ENCODE measurements at regions not wholly inside any gene's neighbourhood (a gene's known extent, or its start where the extent isn't known, plus 50 kb on each side); places are given as distances from the start of the nearest gene placed in this dataset.
"Not testable (repeated sequence)": the region's sequence is repeated elsewhere in the genome, so short reads cannot be mapped to it uniquely, and the experiment has no call there.

DNA sequence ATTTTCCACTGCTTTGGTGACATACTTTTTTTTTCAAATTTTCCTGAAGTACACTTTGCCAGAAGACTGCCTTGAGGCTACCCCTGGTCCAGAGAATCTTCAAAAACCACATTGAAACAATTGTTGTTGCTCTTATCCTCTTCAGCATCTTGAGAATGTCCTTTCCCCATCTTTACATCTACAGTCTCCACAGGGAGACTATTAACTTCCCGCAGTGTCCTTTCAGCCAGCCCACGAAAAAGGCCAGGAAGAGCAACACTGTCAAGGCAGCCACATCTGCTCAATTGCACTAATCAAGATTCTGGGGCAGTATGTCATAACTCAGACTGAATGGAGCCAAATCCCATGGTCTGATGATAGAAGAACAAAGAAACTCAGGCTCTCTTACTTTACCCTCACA lies 148.3 kb downstream of the ENC1 start:
- Mint-ChIP-seq H3K9me3 (no peaks in the 10 kb centered on the region), H3K27ac (peak overlapping the region; percentile 31), H3K4me1 (no peaks in the 10 kb centered on the region), H3K27me3 (peaks cover 3% of the 10 kb centered on the region), H3K4me3 (no peak overlapping the region), H3K36me3 (no peaks in the 10 kb centered on the region)

DNA sequence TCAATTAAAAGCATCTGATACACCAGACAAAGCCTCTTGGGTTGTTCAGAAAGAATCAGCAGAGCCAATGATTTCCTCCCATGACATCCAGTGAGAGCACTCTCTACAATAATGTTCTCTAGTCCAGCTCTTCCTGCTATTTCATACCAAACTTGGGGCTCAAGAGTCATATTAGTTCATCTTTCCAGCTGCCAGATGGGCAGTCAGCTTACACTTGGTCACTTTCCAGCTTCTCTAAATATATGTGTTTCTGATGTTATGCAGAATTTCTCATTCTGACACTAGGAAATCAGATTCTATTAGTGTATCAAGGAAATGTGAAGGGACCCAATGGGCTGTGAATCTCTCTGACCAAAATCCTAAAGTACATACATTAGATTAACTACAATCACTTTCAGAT lies 148.9 kb downstream of the ENC1 start:
- no peak overlapping the region for H3K4me3 Mint-ChIP-seq
- no peaks in the 10 kb centered on the region for H3K4me1 Mint-ChIP-seq
- no peaks in the 10 kb centered on the region for H3K36me3 Mint-ChIP-seq
- peaks cover 3% of the 10 kb centered on the region for H3K27me3 Mint-ChIP-seq
- no peaks in the 10 kb centered on the region for H3K9me3 Mint-ChIP-seq
- H3K27ac Mint-ChIP-seq, result no peak overlapping the region

DNA sequence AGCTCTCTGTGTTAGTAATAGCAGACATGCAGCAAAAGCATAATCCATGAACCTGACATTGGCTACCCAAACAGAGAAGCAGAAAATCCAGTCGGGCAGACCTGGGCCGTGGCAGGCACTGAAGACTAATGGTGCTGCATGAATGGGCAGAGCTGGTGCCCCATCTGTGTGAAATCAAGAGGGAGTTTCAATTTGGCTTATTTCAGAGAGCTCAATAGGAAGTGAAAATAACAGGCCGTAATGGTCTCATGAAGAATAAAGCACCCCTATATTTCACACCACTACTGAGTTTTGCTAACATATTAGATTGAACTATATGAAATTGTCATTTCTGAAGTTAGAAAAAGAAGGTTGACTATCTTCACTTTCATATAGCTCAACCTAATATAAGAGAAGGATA lies 149.7 kb downstream of the ENC1 start:
- H3K9me3 Mint-ChIP-seq, result no peaks in the 10 kb centered on the region
- no peak overlapping the region for H3K27ac Mint-ChIP-seq
- no peak overlapping the region for H3K4me3 Mint-ChIP-seq
- H3K4me1 Mint-ChIP-seq, result no peaks in the 10 kb centered on the region
- no peaks in the 10 kb centered on the region for H3K36me3 Mint-ChIP-seq
- peaks cover 3% of the 10 kb centered on the region for H3K27me3 Mint-ChIP-seq

DNA sequence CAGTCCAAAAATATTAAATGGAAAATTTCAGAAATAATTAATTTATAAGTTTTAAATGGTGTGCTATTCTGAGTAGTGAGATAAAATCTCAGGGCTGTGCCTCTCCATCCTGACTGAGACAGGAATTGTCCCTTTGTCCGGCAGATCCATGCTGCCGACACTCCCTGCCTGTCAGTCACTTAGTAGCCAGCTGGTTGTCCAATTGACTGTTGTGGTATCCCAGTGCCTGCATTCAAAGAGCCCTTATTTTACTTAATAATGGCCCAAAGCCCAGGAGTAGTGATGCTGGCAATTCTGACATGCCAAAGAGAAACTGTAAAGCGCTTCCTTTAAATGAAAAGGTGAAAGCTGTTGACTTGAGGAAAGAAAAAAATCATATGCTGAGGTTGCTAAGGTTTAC lies 157.5 kb downstream of the ENC1 start:
- no peaks in the 10 kb centered on the region for H3K4me1 Mint-ChIP-seq
- no peak overlapping the region for H3K27ac Mint-ChIP-seq
- no peaks in the 10 kb centered on the region for H3K27me3 Mint-ChIP-seq
- no peaks in the 10 kb centered on the region for H3K9me3 Mint-ChIP-seq
- H3K4me3 Mint-ChIP-seq, result no peak overlapping the region
- H3K36me3 Mint-ChIP-seq, result no peaks in the 10 kb centered on the region

DNA sequence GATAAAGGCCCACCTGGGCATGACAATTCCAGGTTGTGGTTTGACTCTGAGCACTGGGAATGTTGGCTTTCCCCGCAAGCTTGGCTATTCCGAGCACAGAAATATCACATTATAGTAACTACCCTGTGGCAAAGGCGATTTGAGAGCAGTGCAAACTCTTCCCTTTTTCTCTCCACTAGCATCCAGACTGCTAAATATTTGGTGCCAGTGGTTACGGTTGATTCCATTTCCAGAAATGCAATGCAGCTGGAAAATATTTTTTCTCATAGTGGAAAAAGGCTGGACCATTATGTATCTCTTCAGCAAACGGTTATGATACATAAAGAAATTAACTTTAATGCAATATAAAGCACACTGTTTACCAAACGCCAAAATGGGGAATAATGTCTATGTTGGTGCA lies 158.0 kb downstream of the ENC1 start:
- H3K4me1 Mint-ChIP-seq, result no peaks in the 10 kb centered on the region
- no peaks in the 10 kb centered on the region for H3K9me3 Mint-ChIP-seq
- no peaks in the 10 kb centered on the region for H3K36me3 Mint-ChIP-seq
- no peak overlapping the region for H3K27ac Mint-ChIP-seq
- H3K4me3 Mint-ChIP-seq, result no peak overlapping the region
- H3K27me3 Mint-ChIP-seq, result no peaks in the 10 kb centered on the region

DNA sequence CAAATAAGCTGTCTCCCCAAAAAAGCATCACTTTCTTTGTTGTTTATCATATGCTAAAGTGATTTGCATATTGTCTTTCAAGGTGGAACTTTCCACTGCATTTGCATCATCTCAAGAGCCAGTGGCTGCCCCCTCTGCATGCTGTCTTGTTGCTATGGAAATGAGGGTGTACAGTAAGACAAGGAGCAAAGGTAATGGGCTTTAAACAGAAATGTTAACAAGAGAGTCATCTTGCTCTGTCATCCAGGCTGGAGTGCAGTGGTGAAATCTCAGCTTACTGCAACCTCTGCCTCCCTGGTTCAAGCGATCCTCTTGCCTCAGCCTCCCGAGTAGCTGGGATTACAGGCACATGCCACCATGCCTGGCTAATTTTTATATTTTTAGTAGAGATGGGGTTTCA lies 159.2 kb downstream of the ENC1 start:
- not testable (repeated sequence) for H3K9me3 Mint-ChIP-seq, H3K4me3 Mint-ChIP-seq, H3K27me3 Mint-ChIP-seq, H3K4me1 Mint-ChIP-seq, H3K27ac Mint-ChIP-seq, H3K36me3 Mint-ChIP-seq

DNA sequence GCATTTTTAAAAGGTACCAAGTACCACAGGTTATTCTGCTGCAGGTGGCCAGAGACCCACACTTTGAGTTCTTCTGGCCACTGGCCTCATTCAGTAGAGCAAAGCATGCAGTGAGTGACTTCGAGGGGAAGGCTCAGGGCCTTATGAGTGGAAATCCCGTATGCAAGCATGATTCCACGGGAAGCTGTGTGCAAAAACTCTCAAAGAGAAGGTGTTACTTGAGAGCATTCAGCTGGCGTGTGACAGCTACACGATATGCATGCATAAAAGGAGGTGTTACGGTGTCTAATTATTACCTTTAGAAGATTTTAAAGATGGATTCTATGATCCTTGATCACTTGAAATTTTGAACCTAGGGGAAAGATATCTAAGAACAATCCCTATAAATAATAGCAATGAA lies 160.3 kb downstream of the ENC1 start:
- H3K4me1 Mint-ChIP-seq, result no peaks in the 10 kb centered on the region
- H3K9me3 Mint-ChIP-seq, result no peaks in the 10 kb centered on the region
- no peaks in the 10 kb centered on the region for H3K36me3 Mint-ChIP-seq
- H3K27me3 Mint-ChIP-seq, result no peaks in the 10 kb centered on the region
- no peak overlapping the region for H3K27ac Mint-ChIP-seq
- no peak overlapping the region for H3K4me3 Mint-ChIP-seq

DNA sequence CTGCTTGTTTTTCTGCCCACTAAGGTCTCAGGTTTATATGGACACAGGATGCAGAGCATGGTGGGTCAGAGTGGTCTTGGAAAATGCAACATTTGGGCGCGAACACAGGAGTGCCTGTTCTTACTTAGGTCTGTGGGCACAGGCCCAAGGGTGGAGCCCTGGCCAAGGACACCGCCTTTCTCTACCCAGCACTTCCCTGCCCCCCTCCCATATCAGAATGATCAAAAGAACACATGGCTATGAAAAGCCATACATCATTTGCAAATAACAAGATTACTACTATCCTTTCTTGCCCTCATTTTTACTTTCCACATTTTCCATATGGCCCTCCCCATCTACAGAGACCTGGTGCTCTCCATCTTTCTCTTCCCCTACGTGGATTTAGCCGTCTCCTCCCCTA lies 162.2 kb downstream of the ENC1 start:
- H3K4me1 Mint-ChIP-seq, result no peaks in the 10 kb centered on the region
- H3K4me3 Mint-ChIP-seq, result no peak overlapping the region
- H3K27me3 Mint-ChIP-seq, result no peaks in the 10 kb centered on the region
- no peaks in the 10 kb centered on the region for H3K36me3 Mint-ChIP-seq
- H3K9me3 Mint-ChIP-seq, result no peaks in the 10 kb centered on the region
- no peak overlapping the region for H3K27ac Mint-ChIP-seq

DNA sequence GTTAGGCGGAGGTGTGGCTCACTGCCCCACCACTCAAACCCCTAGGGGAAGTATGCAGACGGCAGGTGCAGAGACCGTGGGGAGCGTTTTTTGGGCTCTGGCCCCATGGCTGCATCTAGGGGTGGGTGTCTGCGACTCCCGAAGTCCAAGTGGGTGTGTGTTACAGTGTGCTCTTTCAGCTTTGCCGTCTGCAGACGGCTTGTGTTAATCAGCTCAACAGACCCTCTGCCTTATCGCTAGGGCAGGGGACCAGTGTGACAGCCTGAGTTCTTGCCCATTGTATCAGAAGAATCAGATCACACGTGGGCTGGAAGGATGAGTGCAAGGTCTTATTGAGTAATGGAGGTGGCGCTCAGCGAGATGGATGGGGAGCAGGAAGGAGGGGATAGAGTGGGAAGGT lies 162.8 kb downstream of the ENC1 start:
- Mint-ChIP-seq H3K4me1 (no peaks in the 10 kb centered on the region), H3K27ac (no peak overlapping the region), H3K9me3 (no peaks in the 10 kb centered on the region), H3K36me3 (no peaks in the 10 kb centered on the region), H3K27me3 (no peaks in the 10 kb centered on the region), H3K4me3 (no peak overlapping the region)

DNA sequence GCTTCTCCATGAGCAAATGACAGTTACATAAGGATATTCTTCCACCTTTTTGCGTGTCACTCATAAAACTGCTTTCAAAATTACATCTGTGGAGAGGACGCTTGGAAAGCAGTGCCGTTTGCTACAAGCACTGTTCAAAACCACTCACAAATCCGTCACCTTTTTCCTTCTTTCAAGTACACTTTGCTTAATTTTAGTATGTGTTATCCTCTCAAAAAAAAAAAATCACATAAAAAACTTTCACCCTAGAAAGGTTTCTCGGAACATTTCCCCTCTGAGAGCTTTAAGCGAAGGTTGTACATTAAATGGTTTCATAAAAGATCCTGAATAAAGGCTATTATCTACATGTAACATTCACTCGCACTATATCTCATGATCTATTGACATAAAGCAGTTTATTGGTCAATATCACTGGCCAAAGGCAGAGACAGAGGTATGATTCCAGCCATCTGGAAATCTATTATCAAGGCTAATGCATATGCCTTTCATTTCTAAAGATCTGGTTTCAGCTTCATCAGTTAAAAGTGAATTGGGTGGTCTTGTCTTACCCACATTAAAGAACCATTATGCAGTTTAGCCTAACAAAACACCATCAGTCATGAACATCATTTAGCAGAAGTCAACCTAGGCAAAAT lies 163.6 kb downstream of the ENC1 start:
- H3K4me1 Mint-ChIP-seq, result no peaks in the 10 kb centered on the region
- no peak overlapping the region for H3K27ac Mint-ChIP-seq
- no peak overlapping the region for H3K4me3 Mint-ChIP-seq
- no peaks in the 10 kb centered on the region for H3K36me3 Mint-ChIP-seq
- H3K9me3 Mint-ChIP-seq, result no peaks in the 10 kb centered on the region
- no peaks in the 10 kb centered on the region for H3K27me3 Mint-ChIP-seq

DNA sequence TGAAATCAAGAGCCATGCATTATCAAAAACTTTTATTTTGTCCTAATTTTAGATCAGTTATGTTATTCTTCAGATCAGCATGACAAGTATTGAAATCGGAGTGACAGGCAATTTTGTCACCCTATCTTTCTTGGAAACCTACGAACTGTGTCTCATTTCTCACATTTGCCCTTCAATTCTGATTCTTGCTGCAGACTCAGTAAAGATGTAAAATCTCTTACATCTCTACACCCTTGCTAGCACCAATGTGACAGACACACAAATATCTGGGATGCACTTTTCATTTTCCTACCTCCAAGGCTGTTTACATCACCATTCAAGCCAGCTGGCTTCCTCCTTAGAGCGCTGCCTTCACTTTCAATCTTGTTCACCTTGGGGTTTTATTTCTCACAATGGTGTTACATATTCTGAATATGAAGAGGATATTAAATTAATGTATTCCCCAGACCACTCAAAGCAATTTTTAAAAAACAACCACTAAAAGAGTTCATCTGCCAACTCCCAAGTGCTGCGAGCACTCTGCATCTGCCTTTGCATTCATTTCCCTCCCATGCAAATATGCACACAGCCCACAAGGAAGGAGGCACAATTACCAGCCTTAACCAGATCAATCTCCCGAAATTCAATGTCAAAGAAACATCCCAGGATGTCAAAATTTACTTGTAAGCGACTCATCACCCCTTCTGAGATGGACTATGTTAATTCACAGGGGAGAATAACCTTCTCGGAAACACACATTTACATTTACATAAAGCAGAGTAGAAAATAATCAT lies 164.3 kb downstream of the ENC1 start:
- H3K27ac Mint-ChIP-seq, result no peak overlapping the region
- H3K9me3 Mint-ChIP-seq, result no peaks in the 10 kb centered on the region
- H3K4me1 Mint-ChIP-seq, result no peaks in the 10 kb centered on the region
- H3K27me3 Mint-ChIP-seq, result no peaks in the 10 kb centered on the region
- H3K4me3 Mint-ChIP-seq, result no peak overlapping the region
- H3K36me3 Mint-ChIP-seq, result no peaks in the 10 kb centered on the region

DNA sequence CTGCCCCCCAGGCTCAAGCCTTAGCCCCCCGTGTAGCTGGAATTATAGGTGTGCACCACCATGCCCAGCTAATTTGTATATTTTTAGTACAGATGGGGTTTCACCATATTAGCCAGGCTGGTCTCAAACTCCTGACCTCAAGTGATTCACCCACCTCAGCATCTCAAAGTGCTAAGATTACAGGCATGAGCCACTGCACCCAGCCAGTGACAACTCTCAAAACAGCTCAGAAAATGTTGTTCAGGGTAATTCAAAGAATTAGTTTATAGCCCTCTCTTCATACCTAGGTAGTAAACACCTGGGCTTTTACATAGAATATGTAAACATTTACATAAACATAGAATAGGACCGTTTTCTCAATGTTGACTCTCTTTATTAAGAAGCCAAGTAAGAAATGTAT lies 168.7 kb downstream of the ENC1 start:
- H3K4me3 Mint-ChIP-seq, result no peak overlapping the region

DNA sequence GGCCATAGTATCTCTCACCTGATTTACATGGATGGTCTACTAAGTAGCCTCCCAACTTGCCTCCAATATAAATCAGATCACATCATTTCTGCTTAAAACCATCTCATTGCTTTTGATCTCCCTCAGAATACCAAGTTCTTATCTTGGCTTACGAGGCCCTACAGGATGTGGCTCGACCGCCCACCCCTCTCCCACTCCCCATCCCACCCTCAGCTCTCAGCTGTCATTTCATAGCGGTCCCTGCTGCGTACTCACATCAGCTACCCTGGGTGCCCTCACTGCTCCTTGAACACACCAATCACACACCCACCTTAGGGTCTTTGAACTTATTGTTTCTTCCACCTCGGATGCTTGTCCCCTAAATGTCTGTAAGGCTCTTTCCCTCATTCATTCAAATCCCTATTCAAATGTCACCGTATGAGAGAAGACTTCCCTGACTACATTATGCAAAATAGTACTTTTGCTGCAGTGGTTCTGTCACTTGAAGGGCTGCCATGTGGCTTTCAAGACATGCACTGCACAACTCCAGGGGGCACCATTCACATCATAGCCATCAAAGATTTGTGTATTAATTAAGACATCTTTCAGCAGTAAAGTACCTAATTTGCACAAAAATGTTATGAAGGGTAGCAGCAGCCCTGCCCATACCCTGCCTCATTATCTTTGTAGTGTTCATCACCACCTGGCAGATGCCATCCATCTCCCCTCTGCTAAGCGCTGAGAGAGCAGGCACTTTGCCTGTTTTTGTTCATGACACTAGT lies 171.1 kb downstream of the ENC1 start:
- Mint-ChIP-seq H3K9me3 (no peaks in the 10 kb centered on the region), H3K4me3 (no peak overlapping the region), H3K27ac (no peak overlapping the region), H3K27me3 (peaks cover 4% of the 10 kb centered on the region), H3K36me3 (no peaks in the 10 kb centered on the region), H3K4me1 (no peaks in the 10 kb centered on the region)

More for the DNA sequence above, 168.7 kb downstream of the ENC1 start:
- Mint-ChIP-seq H3K4me1 (no peaks in the 10 kb centered on the region), H3K27ac (no peak overlapping the region), H3K27me3 (peaks cover 4% of the 10 kb centered on the region), H3K36me3 (no peaks in the 10 kb centered on the region), H3K9me3 (no peaks in the 10 kb centered on the region)

DNA sequence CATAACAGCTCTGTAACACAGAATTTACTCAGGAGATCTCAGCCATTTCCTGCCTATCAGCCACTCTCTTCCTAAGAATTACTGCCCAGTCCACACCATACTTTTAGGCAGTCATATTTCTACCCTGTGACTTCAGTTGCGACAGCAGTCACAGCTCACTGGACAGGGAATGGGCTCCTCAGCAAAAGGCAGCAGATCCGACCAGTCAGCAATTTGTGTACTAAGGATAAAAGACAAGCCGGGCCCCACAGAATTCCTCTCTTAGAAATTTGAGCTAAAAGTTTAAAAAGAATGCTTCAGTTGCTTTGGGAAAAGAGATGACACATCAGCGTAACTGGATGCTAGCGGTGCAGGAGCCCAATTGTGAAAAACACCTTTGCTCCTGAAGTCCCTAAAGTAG lies 172.1 kb downstream of the ENC1 start:
- Mint-ChIP-seq H3K4me1 (no peaks in the 10 kb centered on the region), H3K27me3 (peaks cover 4% of the 10 kb centered on the region), H3K36me3 (no peaks in the 10 kb centered on the region), H3K4me3 (no peak overlapping the region), H3K27ac (no peak overlapping the region), H3K9me3 (no peaks in the 10 kb centered on the region)

DNA sequence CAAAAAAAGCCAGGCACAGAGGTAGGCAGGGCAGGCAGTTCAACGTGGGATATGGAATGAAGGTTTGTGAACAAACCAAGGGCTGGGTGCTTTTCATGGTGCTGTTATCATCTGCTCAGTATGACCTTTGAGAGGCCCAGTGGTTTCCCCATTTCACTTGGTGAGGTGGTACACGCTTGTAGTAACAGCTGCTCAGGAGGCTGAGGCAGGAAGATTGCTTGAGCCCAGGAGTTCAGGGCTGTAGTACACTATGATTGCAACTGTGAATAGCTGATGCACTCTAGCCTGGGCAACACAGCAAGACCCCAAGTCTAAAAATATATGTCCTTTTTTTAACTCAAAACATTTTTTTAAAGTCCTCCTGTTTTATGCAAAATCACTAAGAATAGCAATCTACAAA lies 174.8 kb downstream of the ENC1 start:
- Mint-ChIP-seq H3K9me3 (no peaks in the 10 kb centered on the region), H3K4me1 (no peaks in the 10 kb centered on the region), H3K36me3 (no peaks in the 10 kb centered on the region), H3K27me3 (peaks cover 4% of the 10 kb centered on the region), H3K27ac (no peak overlapping the region), H3K4me3 (no peak overlapping the region)

DNA sequence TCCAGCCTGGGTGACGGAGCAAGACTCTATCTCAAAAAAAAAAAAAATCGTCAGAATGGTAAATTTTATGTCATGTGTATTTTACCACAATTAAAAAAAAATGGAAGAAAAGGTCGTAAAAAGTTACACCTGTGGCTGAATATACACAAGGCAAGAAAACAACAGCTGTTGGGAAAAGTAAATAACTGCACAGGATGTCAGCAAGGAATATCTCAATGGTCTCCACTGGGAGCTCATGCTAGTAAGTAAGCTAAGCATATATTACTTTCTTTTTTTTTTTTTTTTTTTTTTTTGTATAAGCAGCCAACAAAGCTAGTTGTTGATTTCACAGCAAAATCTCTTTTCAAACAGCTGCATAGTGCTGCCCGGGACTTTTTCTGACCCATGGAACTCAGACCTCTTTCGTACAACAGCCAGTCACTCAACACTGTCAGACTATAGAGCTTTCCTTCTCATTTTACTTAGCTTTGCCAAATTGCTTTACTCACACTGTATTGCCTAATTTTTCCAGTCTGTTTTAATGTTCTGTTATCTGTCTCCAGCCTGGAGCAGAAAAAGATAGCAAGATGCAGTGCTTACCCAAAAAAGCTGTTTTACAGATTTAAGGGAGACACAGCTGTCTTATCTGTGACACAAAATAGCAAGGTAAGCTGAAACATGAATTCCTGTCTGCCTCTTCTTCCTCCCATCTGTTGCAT lies 175.9 kb downstream of the ENC1 start:
- H3K4me3 Mint-ChIP-seq, result no peak overlapping the region
- no peaks in the 10 kb centered on the region for H3K4me1 Mint-ChIP-seq
- no peaks in the 10 kb centered on the region for H3K9me3 Mint-ChIP-seq
- no peak overlapping the region for H3K27ac Mint-ChIP-seq
- H3K27me3 Mint-ChIP-seq, result peaks cover 4% of the 10 kb centered on the region
- no peaks in the 10 kb centered on the region for H3K36me3 Mint-ChIP-seq
